Umbilical cord (tissue), 1 donor: ENCODE measurements at regions not wholly inside any gene's neighbourhood (a gene's known extent, or its start where the extent isn't known, plus 50 kb on each side); places are given as distances from the start of the nearest gene placed in this dataset.

Source experiments
- DNase-seq: peaks from one replicate; pipeline ENCODE4 v3.0.0-alpha.2; 2015; ENCODE audit warnings: low spot score

- DNase-seq = no peak
Observed at GRCh38 chr6:170000071-170000843, 248.8 kb downstream of the ERMARD start.

- DNase-seq = no peak
Observed at GRCh38 chr6:169999367-169999766, 247.9 kb downstream of the ERMARD start.

GRCh38 chr6:169998457-169998856, 247.0 kb downstream of the ERMARD start:
- no peak for DNase-seq

GRCh38 chr6:169997930-169998218, 246.5 kb downstream of the ERMARD start:
- no peak for DNase-seq

- no peak for DNase-seq
Observed at GRCh38 chr6:169997187-169997929, 245.9 kb downstream of the ERMARD start.

- no peak for DNase-seq
Observed at GRCh38 chr6:169996378-169997051, 245.1 kb downstream of the ERMARD start.

- DNase-seq = no peak
Observed at GRCh38 chr6:169994739-169995138, 243.3 kb downstream of the ERMARD start.

- DNase-seq = no peak
Observed at GRCh38 chr6:169993861-169994481, 242.5 kb downstream of the ERMARD start.

GRCh38 chr6:169991913-169992312, 240.5 kb downstream of the ERMARD start:
- no peak for DNase-seq

GRCh38 chr6:169991031-169991390, 239.6 kb downstream of the ERMARD start:
- DNase-seq = no peak

GRCh38 chr6:169990095-169991030, 238.9 kb downstream of the ERMARD start:
- no peak for DNase-seq

GRCh38 chr6:169989594-169989993, 238.2 kb downstream of the ERMARD start:
- no peak for DNase-seq

GRCh38 chr6:169988769-169989550, 237.5 kb downstream of the ERMARD start:
- no peak for DNase-seq

- no peak for DNase-seq
Observed at GRCh38 chr6:169986848-169987498, 235.6 kb downstream of the ERMARD start.

GRCh38 chr6:169986171-169986847, 234.9 kb downstream of the ERMARD start:
- no peak for DNase-seq

- DNase-seq = no peak
Observed at GRCh38 chr6:169985121-169986015, 233.9 kb downstream of the ERMARD start.

- no peak for DNase-seq
Observed at GRCh38 chr6:169984181-169985120, 233.0 kb downstream of the ERMARD start.
